SKM-1 (cell line): ENCODE measurements at regions not wholly inside any gene's neighbourhood (a gene's known extent, or its start where the extent isn't known, plus 50 kb on each side); places are given as distances from the start of the nearest gene placed in this dataset.
"Not testable (repeated sequence)": the region's sequence is repeated elsewhere in the genome, so short reads cannot be mapped to it uniquely, and the experiment has no call there.

ENCODE experiments used
- DNase-seq: peaks from one replicate; lab custom pipeline; 2025; ENCODE audit not compliant: unreplicated experiment; lab: John Stamatoyannopoulos, UW

GRCh38 chr6:97450087-97450486 is 167.1 kb upstream of the MMS22L start:
- DNase-seq = no peak

GRCh38 chr6:97456070-97456469 is 173.1 kb upstream of the MMS22L start:
- no peak for DNase-seq

- no peak for DNase-seq
Measured at GRCh38 chr6:97459535-97459934, 176.5 kb upstream of the MMS22L start.

- no peak for DNase-seq
Measured at GRCh38 chr6:97459986-97460385, 177.0 kb upstream of the MMS22L start.

GRCh38 chr6:97460394-97461080 is 177.5 kb upstream of the MMS22L start:
- peak; percentile 37 for DNase-seq

GRCh38 chr6:97461218-97461617 is 178.2 kb upstream of the MMS22L start:
- no peak for DNase-seq

GRCh38 chr6:97462031-97462430 is 179.0 kb upstream of the MMS22L start:
- no peak for DNase-seq

- DNase-seq = no peak
Measured at GRCh38 chr6:97462938-97463598, 180.1 kb upstream of the MMS22L start.

- DNase-seq = no peak
Measured at GRCh38 chr6:97465877-97466561, 183.0 kb upstream of the MMS22L start.

GRCh38 chr6:97468981-97469380 is 186.0 kb upstream of the MMS22L start:
- no peak for DNase-seq

GRCh38 chr6:97469451-97469850 is 186.4 kb upstream of the MMS22L start:
- no peak for DNase-seq

GRCh38 chr6:97470322-97470721 is 187.3 kb upstream of the MMS22L start:
- DNase-seq = no peak

GRCh38 chr6:97473979-97474378 is 191.0 kb upstream of the MMS22L start:
- no peak for DNase-seq

- peak; percentile 57 for DNase-seq
Measured at GRCh38 chr6:97497713-97498331, 214.8 kb upstream of the MMS22L start.

- no peak for DNase-seq
Measured at GRCh38 chr6:97501853-97502252, 218.8 kb upstream of the MMS22L start.

GRCh38 chr6:97508646-97509045 is 225.6 kb upstream of the MMS22L start:
- no peak for DNase-seq

- not testable (repeated sequence) for DNase-seq
Measured at GRCh38 chr6:97513260-97513659, 230.2 kb upstream of the MMS22L start.

GRCh38 chr6:97524811-97525210 is 241.8 kb upstream of the MMS22L start:
- no peak for DNase-seq

- DNase-seq = no peak
Measured at GRCh38 chr6:97535800-97536199, 252.8 kb upstream of the MMS22L start.

- DNase-seq = no peak
Measured at GRCh38 chr6:97548354-97548753, 265.3 kb upstream of the MMS22L start.

GRCh38 chr6:97557355-97557754 is 274.3 kb upstream of the MMS22L start:
- DNase-seq = no peak

- no peak for DNase-seq
Measured at GRCh38 chr6:97563529-97563928, 280.5 kb upstream of the MMS22L start.
